ENCODE measurements at regions not wholly inside any gene's neighbourhood (a gene's known extent, or its start where the extent isn't known, plus 50 kb on each side); places are given as distances from the start of the nearest gene placed in this dataset.

GRCh38 chr6:30396833-30397479 is 52.0 kb downstream of the RPP21 start:
- peak; percentile 45 for DNase-seq (ENCODE audit: low read depth, low spot score)

GRCh38 chr6:30397697-30398096 is 52.7 kb downstream of the RPP21 start:
- no peak for DNase-seq (ENCODE audit: low read depth, low spot score)

DNA sequence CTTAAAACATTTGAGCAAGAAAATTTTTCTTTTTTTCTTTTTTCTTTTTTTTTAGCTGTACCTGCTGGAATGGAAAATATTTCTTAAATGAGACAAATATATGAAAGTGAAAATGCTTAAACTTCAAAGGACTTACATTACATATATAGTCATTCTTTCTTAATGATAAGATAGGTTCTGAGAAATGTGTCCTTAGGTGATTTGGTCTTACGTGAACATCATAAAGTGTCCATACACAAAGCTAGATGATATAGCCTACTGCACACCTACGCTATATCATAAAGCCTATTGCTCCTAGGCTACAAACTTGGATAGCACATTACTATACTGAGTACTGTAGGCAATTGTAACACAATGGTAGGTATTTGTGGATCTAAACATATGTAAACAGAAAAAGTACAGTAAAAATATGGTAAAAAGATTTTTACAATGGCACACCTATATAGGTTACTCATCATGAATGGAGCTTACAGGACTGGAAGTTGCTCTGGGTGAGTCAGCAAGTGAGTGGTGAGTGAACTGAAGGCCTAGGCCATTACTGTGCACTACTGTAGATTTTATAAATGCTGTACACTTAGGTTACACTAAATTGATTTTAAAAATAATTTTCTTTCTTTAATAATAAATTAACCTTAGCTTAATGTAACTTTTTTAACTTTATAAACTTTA is 54.6 kb downstream of the RPP21 start:
- DNase-seq (ENCODE audit: low read depth, low spot score), result no peak

GRCh38 chr6:30405934-30406333 is 61.0 kb downstream of the RPP21 start:
- DNase-seq (ENCODE audit: low read depth, low spot score), result no peak

- no peak for DNase-seq (ENCODE audit: low read depth, low spot score)
Observed at GRCh38 chr6:30409184-30409583, 64.2 kb downstream of the RPP21 start.

DNA sequence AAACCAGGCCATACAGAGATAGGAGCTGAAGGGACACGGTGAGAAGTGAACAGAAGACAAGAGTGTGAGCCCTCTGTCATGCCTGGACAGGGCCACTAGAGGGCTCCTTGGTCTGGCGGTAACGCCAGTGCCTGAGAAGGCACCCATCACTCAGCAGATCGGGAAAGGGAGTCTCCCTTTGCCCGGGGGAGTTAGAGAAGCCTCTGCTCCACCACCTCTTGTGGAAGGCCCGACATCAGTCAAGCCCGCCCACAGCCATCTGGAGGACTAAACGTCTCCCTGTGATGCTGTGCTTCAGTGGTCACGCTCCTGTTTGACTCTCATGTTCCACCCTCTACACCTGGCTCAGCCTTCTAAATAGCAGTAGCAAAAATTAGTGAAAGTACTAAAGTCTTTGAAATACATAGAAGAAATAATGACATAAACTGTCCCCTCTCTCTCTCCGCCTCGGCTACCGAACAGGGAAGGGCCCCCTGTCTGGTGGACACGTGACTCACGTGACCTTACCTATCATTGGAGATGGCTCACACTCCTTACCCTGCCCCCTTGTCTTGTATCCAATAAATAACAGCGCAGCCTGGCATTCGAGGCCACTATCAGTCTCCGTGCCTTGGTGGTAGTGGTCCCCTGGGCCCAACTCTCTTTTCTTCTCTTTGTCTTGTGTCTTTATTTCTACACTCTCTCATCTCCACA is 66.7 kb downstream of the RPP21 start:
- DNase-seq (ENCODE audit: low read depth, low spot score), result peak; percentile 42

DNA sequence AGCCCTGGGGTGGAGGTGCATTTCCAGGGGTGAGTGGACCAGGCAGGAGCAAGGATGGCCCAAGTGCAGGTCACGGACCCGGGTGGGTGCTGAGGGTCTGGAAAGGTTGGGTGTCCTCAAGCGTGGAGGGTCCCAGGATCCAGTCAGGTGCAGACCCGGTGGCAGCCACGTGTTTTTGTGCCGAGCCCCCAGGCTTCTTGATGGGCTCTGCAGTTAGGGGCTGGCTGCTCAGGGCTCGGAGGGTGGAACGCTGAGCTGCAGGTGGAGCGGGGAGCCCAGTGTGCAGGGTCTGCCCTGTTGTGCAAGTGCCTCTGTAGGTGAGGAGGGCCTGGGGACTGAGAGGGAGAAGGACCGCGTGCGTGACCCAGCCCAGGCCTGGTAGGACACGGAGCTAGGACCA is 70.9 kb upstream of the HLA-E start:
- DNase-seq (ENCODE audit: low read depth, low spot score), result no peak

GRCh38 chr6:30424549-30424948 is 64.8 kb upstream of the HLA-E start:
- no peak for DNase-seq (ENCODE audit: low read depth, low spot score)
